IMR-90 (cell line): ENCODE measurements at regions not wholly inside any gene's neighbourhood (a gene's known extent, or its start where the extent isn't known, plus 50 kb on each side); places are given as distances from the start of the nearest gene placed in this dataset.

ENCODE experiments used
- BHLHE40 ChIP-seq: fragments of 150-350 bp; IDR thresholded peaks from 2 replicates; pipeline ENCODE4 v1.6.1; 2016; ENCODE audit warnings: mild to moderate bottlenecking, low read depth, low read length
- CEBPB ChIP-seq: IDR thresholded peaks from 2 replicates; pipeline ENCODE4 v1.6.1; 2012; ENCODE audit warnings: low read depth, low read length, improper control_type of control experiment
- CTCF ChIP-seq: conservative IDR thresholded peaks from 2 replicates; pipeline ENCODE4 v1.5.1; 2012; ENCODE audit warnings: mild to moderate bottlenecking, low read depth, low read length, improper control_type of control experiment
- ELK1 ChIP-seq: fragments of 150-350 bp; IDR thresholded peaks from 2 replicates; pipeline ENCODE4 v1.6.1; 2016; ENCODE audit warnings: low read depth, mild to moderate bottlenecking, low read length, moderate library complexity, borderline replicate concordance
- FOS ChIP-seq: fragments of 150-350 bp; IDR thresholded peaks from 2 replicates; pipeline ENCODE4 v1.6.1; 2016; ENCODE audit warnings: low read depth, low read length
- MAFK ChIP-seq: IDR thresholded peaks from 2 replicates; pipeline ENCODE4 v1.6.1; 2012; ENCODE audit warnings: low read depth, low read length, improper control_type of control experiment
- MAZ ChIP-seq: IDR thresholded peaks from 2 replicates; pipeline ENCODE4 v1.6.1; 2012; ENCODE audit warnings: low read depth, mild to moderate bottlenecking, low read length, improper control_type of control experiment, moderate library complexity, borderline replicate concordance
- MXI1 ChIP-seq: IDR thresholded peaks from 2 replicates; pipeline ENCODE4 v1.6.1; 2012; ENCODE audit warnings: low read depth, mild to moderate bottlenecking, low read length, moderate library complexity, borderline replicate concordance
- POLR2A ChIP-seq: IDR thresholded peaks from 2 replicates; pipeline ENCODE4 v1.6.1; 2012; ENCODE audit warnings: mild to moderate bottlenecking, low read depth, low read length
- RFX5 ChIP-seq: IDR thresholded peaks from 2 replicates; pipeline ENCODE4 v1.8.0; 2012; ENCODE audit warnings: low read depth, mild to moderate bottlenecking, low read length, moderate library complexity
- SMC3 ChIP-seq: fragments of 150-350 bp; IDR thresholded peaks from 2 replicates; pipeline ENCODE4 v1.6.1; 2016; ENCODE audit warnings: low read depth, mild to moderate bottlenecking, antibody characterized with exemption, low read length, moderate library complexity

GRCh38 chr11:105524286-105524685 is 85.6 kb upstream of the GRIA4 start:
- TF ChIP-seq CTCF (no peak), POLR2A (no peak), MAFK (no peak), ELK1 (no peak), CEBPB (no peak), BHLHE40 (no peak), MAZ (no peak), SMC3 (no peak), RFX5 (no peak), FOS (no peak), MXI1 (no peak)
